Panc1 (cell line): ENCODE measurements at regions not wholly inside any gene's neighbourhood (a gene's known extent, or its start where the extent isn't known, plus 50 kb on each side); places are given as distances from the start of the nearest gene placed in this dataset.

Experiments used
- POLR2AphosphoS5 ChIP-seq: IDR thresholded peaks from 2 replicates; pipeline ENCODE4 v1.6.1; 2012; ENCODE audit warnings: mild to moderate bottlenecking, low read depth, low read length, moderate library complexity
- SIN3A ChIP-seq: IDR thresholded peaks from 2 replicates; pipeline ENCODE4 v1.6.1; 2012; ENCODE audit warnings: low read depth, mild to moderate bottlenecking, low read length, moderate library complexity, borderline replicate concordance; ENCODE audit not compliant: insufficient read depth
- TCF7L2 ChIP-seq: IDR thresholded peaks from 2 replicates; pipeline ENCODE4 v1.6.1; 2011; ENCODE audit warnings: mild to moderate bottlenecking, low read depth, low read length, inconsistent platforms
- TF ChIP-seq, protein P1 (sequence below): fragments of 450-650 bp; IDR thresholded peaks from 2 replicates; pipeline ENCODE4 v1.5.1; 2017; ENCODE audit warnings: mild to moderate bottlenecking
- TF ChIP-seq, protein P2 (sequence below), 2 experiments: IDR thresholded peaks; 2 replicates each; pipeline ENCODE4 v1.6.1; 2011 to 2012; ENCODE audit warnings: low read depth in 2 of 2, control low read depth in 1 of 2, low read length in 1 of 2, mild to moderate bottlenecking in 1 of 2, moderate library complexity in 1 of 2; ENCODE audit not compliant: insufficient read depth in 1 of 2

DNA sequence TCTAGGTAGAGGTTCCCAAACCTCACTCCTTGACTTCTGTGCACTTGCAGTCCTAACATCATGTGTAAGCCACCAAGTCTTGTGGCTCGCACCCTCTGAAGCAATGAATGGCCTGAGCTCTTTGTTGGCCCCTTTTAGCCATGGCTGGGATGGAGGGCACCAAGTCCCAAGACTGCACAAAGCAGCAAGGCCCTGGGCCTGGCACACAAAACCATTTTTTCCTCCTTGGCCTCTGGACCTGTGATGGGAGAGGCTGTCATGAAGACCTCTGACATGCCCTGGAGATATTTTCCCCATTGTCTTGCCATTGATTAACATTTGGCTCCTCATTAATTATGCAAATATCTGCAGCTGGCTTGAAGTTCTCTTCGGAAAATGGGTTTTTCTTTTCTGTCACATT, 60.3 kb upstream of the MALRD1 start:
- TF ChIP-seq, protein P1, sequence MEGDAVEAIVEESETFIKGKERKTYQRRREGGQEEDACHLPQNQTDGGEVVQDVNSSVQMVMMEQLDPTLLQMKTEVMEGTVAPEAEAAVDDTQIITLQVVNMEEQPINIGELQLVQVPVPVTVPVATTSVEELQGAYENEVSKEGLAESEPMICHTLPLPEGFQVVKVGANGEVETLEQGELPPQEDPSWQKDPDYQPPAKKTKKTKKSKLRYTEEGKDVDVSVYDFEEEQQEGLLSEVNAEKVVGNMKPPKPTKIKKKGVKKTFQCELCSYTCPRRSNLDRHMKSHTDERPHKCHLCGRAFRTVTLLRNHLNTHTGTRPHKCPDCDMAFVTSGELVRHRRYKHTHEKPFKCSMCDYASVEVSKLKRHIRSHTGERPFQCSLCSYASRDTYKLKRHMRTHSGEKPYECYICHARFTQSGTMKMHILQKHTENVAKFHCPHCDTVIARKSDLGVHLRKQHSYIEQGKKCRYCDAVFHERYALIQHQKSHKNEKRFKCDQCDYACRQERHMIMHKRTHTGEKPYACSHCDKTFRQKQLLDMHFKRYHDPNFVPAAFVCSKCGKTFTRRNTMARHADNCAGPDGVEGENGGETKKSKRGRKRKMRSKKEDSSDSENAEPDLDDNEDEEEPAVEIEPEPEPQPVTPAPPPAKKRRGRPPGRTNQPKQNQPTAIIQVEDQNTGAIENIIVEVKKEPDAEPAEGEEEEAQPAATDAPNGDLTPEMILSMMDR = no peak
- TF ChIP-seq, protein P2, sequence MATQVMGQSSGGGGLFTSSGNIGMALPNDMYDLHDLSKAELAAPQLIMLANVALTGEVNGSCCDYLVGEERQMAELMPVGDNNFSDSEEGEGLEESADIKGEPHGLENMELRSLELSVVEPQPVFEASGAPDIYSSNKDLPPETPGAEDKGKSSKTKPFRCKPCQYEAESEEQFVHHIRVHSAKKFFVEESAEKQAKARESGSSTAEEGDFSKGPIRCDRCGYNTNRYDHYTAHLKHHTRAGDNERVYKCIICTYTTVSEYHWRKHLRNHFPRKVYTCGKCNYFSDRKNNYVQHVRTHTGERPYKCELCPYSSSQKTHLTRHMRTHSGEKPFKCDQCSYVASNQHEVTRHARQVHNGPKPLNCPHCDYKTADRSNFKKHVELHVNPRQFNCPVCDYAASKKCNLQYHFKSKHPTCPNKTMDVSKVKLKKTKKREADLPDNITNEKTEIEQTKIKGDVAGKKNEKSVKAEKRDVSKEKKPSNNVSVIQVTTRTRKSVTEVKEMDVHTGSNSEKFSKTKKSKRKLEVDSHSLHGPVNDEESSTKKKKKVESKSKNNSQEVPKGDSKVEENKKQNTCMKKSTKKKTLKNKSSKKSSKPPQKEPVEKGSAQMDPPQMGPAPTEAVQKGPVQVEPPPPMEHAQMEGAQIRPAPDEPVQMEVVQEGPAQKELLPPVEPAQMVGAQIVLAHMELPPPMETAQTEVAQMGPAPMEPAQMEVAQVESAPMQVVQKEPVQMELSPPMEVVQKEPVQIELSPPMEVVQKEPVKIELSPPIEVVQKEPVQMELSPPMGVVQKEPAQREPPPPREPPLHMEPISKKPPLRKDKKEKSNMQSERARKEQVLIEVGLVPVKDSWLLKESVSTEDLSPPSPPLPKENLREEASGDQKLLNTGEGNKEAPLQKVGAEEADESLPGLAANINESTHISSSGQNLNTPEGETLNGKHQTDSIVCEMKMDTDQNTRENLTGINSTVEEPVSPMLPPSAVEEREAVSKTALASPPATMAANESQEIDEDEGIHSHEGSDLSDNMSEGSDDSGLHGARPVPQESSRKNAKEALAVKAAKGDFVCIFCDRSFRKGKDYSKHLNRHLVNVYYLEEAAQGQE (IDR thresholded peaks at IDR 0.05; ENCODE audit: insufficient read depth in 1 of 2, low read depth in 2 of 2, low read length in 1 of 2) = no peak
- TF ChIP-seq TCF7L2 (no peak), POLR2AphosphoS5 (no peak), SIN3A (no peak)
